ENCODE measurements at regions not wholly inside any gene's neighbourhood (a gene's known extent, or its start where the extent isn't known, plus 50 kb on each side); places are given as distances from the start of the nearest gene placed in this dataset.

GRCh38 chr10:52965938-52966401 lies 193.4 kb upstream of the MBL2 start:
- TF ChIP-seq POLR2AphosphoS5 (IDR thresholded peaks at IDR 0.05) (no peak), EP300 (IDR thresholded peaks at IDR 0.05) (no peak), POLR2A (IDR thresholded peaks at IDR 0.05) (no peak), CTCF (IDR thresholded peaks at IDR 0.05) (no peak)
- no peak for ATAC-seq
- H3K4me3 ChIP-seq, result no peak overlapping the region
- no peaks in the 10 kb centered on the region for H3K27me3 ChIP-seq
- H3K27ac ChIP-seq, result no peak overlapping the region
- no peaks in the 10 kb centered on the region for H3K36me3 ChIP-seq
- H3K4me1 ChIP-seq, result no peaks in the 10 kb centered on the region
- WGBS, 2 donors (ENCODE audit: low coverage in 1 of 2), result 53 to 63% methylated on average over 2 to 6 of the region's 6 CpGs
- no peaks in the 10 kb centered on the region for H3K9me3 ChIP-seq

- no peaks in the 10 kb centered on the region for H3K9me3 ChIP-seq
- 100% methylated on average over 2 of the region's 3 CpGs; no CpG with 5 or more reads in 1 of the 2 donors for WGBS, 2 donors (ENCODE audit: low coverage in 1 of 2)
- no peak for TF ChIP-seq POLR2A (IDR thresholded peaks at IDR 0.05)
- no peak for TF ChIP-seq POLR2AphosphoS5 (IDR thresholded peaks at IDR 0.05)
- TF ChIP-seq CTCF (IDR thresholded peaks at IDR 0.05), result no peak
- TF ChIP-seq EP300 (IDR thresholded peaks at IDR 0.05), result no peak
- H3K36me3 ChIP-seq, result no peaks in the 10 kb centered on the region
- ATAC-seq, result no peak
- no peaks in the 10 kb centered on the region for H3K4me1 ChIP-seq
- no peak overlapping the region for H3K27ac ChIP-seq
- H3K4me3 ChIP-seq, result no peak overlapping the region
- H3K27me3 ChIP-seq, result no peaks in the 10 kb centered on the region
These were observed 192.9 kb upstream of the MBL2 start for GRCh38 chr10:52965509-52965908.

GRCh38 chr10:52961323-52961722 lies 188.7 kb upstream of the MBL2 start:
- no peak for ATAC-seq
- no peaks in the 10 kb centered on the region for H3K36me3 ChIP-seq
- no peak overlapping the region for H3K27ac ChIP-seq
- H3K9me3 ChIP-seq, result no peaks in the 10 kb centered on the region
- no peaks in the 10 kb centered on the region for H3K27me3 ChIP-seq
- H3K4me1 ChIP-seq, result no peaks in the 10 kb centered on the region
- TF ChIP-seq EP300 (IDR thresholded peaks at IDR 0.05) (no peak), POLR2AphosphoS5 (IDR thresholded peaks at IDR 0.05) (no peak), CTCF (IDR thresholded peaks at IDR 0.05) (no peak), POLR2A (IDR thresholded peaks at IDR 0.05) (no peak)
- H3K4me3 ChIP-seq, result no peak overlapping the region
- 16 to 21% methylated on average over 2 of the region's 2 CpGs for WGBS, 2 donors (ENCODE audit: low coverage in 1 of 2)

- ATAC-seq, result no peak
These were observed 187.2 kb upstream of the MBL2 start for GRCh38 chr10:52959810-52960209.

More at GRCh38 chr10:52959810-52960209, 187.2 kb upstream of the MBL2 start:
- no peak for TF ChIP-seq EP300 (IDR thresholded peaks at IDR 0.05)
- no peak for TF ChIP-seq POLR2A (IDR thresholded peaks at IDR 0.05)
- no peak for TF ChIP-seq CTCF (IDR thresholded peaks at IDR 0.05)
- TF ChIP-seq POLR2AphosphoS5 (IDR thresholded peaks at IDR 0.05), result no peak
- Histone ChIP-seq H3K36me3 (no peaks in the 10 kb centered on the region), H3K9me3 (no peaks in the 10 kb centered on the region), H3K4me3 (no peak overlapping the region), H3K4me1 (no peaks in the 10 kb centered on the region), H3K27ac (no peak overlapping the region), H3K27me3 (no peaks in the 10 kb centered on the region)
- 81 to 93% methylated on average over 2 of the region's 2 CpGs for WGBS, 2 donors (ENCODE audit: low coverage in 1 of 2)

Measured in gastroesophageal sphincter (tissue), 4 donors.